GM21447 (cell line): ENCODE measurements at regions not wholly inside any gene's neighbourhood (a gene's known extent, or its start where the extent isn't known, plus 50 kb on each side); places are given as distances from the start of the nearest gene placed in this dataset.
"Not testable (repeated sequence)": the region's sequence is repeated elsewhere in the genome, so short reads cannot be mapped to it uniquely, and the experiment has no call there.

Experiments
- ATAC-seq: cut with Tn5 transposase; IDR thresholded peaks from one replicate; pipeline ENCODE4 v1.9.1; 2021; ENCODE audit not compliant: unreplicated experiment

- no peak for ATAC-seq
These were observed 324.2 kb upstream of the COBL start for GRCh38 chr7:51640841-51641240.

GRCh38 chr7:51639661-51640334 is 323.2 kb upstream of the COBL start:
- ATAC-seq, result no peak

- no peak for ATAC-seq
These were observed 319.9 kb upstream of the COBL start for GRCh38 chr7:51636503-51636902.

- ATAC-seq, result no peak
These were observed 319.2 kb upstream of the COBL start for GRCh38 chr7:51635775-51636174.

GRCh38 chr7:51634538-51634937 is 317.9 kb upstream of the COBL start:
- ATAC-seq, result no peak

GRCh38 chr7:51634025-51634424 is 317.4 kb upstream of the COBL start:
- no peak for ATAC-seq

- no peak for ATAC-seq
These were observed 317.0 kb upstream of the COBL start for GRCh38 chr7:51633596-51633995.

- ATAC-seq, result no peak
These were observed 316.4 kb upstream of the COBL start for GRCh38 chr7:51633006-51633405.

- no peak for ATAC-seq
These were observed 314.3 kb upstream of the COBL start for GRCh38 chr7:51630933-51631332.

- no peak for ATAC-seq
These were observed 312.6 kb upstream of the COBL start for GRCh38 chr7:51629206-51629605.

- no peak for ATAC-seq
These were observed 305.3 kb upstream of the COBL start for GRCh38 chr7:51621956-51622355.

GRCh38 chr7:51620706-51621105 is 304.1 kb upstream of the COBL start:
- no peak for ATAC-seq

GRCh38 chr7:51619880-51620279 is 303.3 kb upstream of the COBL start:
- ATAC-seq, result no peak

- ATAC-seq, result no peak
These were observed 301.1 kb upstream of the COBL start for GRCh38 chr7:51617686-51618085.

GRCh38 chr7:51613911-51614357 is 297.3 kb upstream of the COBL start:
- no peak for ATAC-seq

GRCh38 chr7:51611937-51612336 is 295.3 kb upstream of the COBL start:
- no peak for ATAC-seq

GRCh38 chr7:51607447-51607846 is 290.8 kb upstream of the COBL start:
- ATAC-seq, result no peak

GRCh38 chr7:51606601-51607154 is 290.1 kb upstream of the COBL start:
- ATAC-seq, result no peak

GRCh38 chr7:51602376-51602775 is 285.8 kb upstream of the COBL start:
- no peak for ATAC-seq

GRCh38 chr7:51601461-51601860 is 284.9 kb upstream of the COBL start:
- no peak for ATAC-seq

GRCh38 chr7:51599935-51600334 is 283.3 kb upstream of the COBL start:
- ATAC-seq, result not testable (repeated sequence)

- ATAC-seq, result no peak
These were observed 277.0 kb upstream of the COBL start for GRCh38 chr7:51593628-51594027.
